ENCODE measurements at regions not wholly inside any gene's neighbourhood (a gene's known extent, or its start where the extent isn't known, plus 50 kb on each side); places are given as distances from the start of the nearest gene placed in this dataset.
A peak's percentile ranks its signal among the peaks of the same experiment; 100 is the strongest.

DNA sequence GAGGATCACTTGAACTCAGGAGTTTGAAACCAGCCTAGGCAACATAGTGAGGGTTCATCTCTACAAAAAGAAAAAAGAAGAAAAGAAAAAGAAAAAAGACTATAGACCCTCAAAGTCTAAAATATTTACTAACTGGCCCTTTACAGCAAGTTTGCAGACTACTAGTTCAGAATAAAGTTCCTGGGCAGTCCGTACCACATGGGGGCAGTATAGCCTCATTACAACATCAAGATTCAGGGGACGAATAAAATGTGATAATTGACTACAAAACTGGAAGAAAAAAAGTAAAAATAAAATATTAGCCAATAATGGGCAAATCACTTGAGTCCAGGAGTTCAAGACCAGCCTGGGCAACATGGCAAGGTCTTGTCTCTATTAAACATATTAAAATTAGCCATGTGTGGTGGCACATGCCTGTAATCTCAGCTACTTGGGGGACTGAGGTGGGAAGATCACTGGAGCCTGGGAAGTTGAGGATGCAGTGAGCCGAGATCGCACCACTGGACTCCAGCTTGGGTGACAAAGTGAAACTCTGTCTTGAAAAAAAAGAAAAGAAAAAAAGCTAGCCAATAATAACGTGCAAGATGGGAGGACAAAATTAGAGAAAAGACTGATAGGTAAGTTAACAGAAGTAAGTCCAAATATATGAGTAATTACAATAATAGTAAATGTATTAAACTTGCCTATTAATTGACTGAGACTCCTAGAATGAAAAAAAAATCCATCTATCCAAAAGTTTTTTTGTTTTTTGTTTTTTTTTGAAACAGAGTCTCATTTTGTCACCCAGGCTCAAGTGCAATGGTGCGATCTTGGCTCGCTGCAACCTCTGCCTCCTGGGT is 129.4 kb upstream of the SEC14L1 start:
- ATAC-seq (ENCODE audit: low read depth) (no peak), DNase-seq (peak; percentile 31)
- dilution Hi-C loops (cut with HindIII; ENCODE audit: low sequenced_read_pairs, unreplicated experiment): no loop called here

More for the DNA sequence above, 129.4 kb upstream of the SEC14L1 start:
- Histone ChIP-seq H3K79me1 (ENCODE audit: low read depth in 1 of 2, low read length in 2 of 2) (no peaks in the 10 kb centered on the region), H3K18ac (ENCODE audit: low read depth, low read length) (no peak overlapping the region), H3K4ac (ENCODE audit: low read depth, low read length) (no peak overlapping the region), H2BK20ac (ENCODE audit: low read depth, low read length) (no peak overlapping the region), H3K4me1 (ENCODE audit: control insufficient read depth, insufficient read depth, low read length) (no peaks in the 10 kb centered on the region), H3K4me3 (ENCODE audit: insufficient read depth, low read depth, low read length) (no peak overlapping the region), H2BK15ac (ENCODE audit: low read depth, low read length) (no peak overlapping the region), H3K9ac (ENCODE audit: low read depth, low read length) (no peak overlapping the region), H3K56ac (ENCODE audit: extremely low read depth, insufficient read depth, low read length) (no peak overlapping the region), H3K14ac (replicated peaks; ENCODE audit: low read depth, low read length) (no peak overlapping the region), H3K23ac (ENCODE audit: low read depth, low read length) (no peak overlapping the region), H4K5ac (ENCODE audit: low read depth, low read length) (no peak overlapping the region), H3K9me3 (ENCODE audit: control insufficient read depth, insufficient read depth, low read length) (peaks cover 5% of the 10 kb centered on the region), H3K27ac (ENCODE audit: insufficient read depth, low read length) (no peak overlapping the region), H2AK9ac (replicated peaks; ENCODE audit: low read depth, low read length, poor library complexity) (no peak overlapping the region), H4K20me1 (ENCODE audit: insufficient read depth, low read length) (no peaks in the 10 kb centered on the region), H2BK5ac (ENCODE audit: low read depth, low read length, poor library complexity, severe bottlenecking) (no peak overlapping the region), H3K9me1 (ENCODE audit: insufficient read depth, low read length) (no peaks in the 10 kb centered on the region), H4K91ac (ENCODE audit: insufficient read depth, low read depth, low read length) (no peak overlapping the region), H3K4me2 (ENCODE audit: low read depth, low read length) (no peak overlapping the region), H4K8ac (ENCODE audit: low read depth in 2 of 2, low read length in 2 of 2) (no peak overlapping the region), H2AFZ (replicated peaks; ENCODE audit: low read length, poor library complexity) (no peak overlapping the region), H2AK5ac (ENCODE audit: low read depth, low read length) (no peak overlapping the region), H2BK120ac (ENCODE audit: low read depth, low read length) (no peak overlapping the region), H3K36me3 (ENCODE audit: control insufficient read depth, insufficient read depth, low read length) (no peaks in the 10 kb centered on the region), H3K27me3 (ENCODE audit: control insufficient read depth, insufficient read depth, low read length) (peaks cover 9% of the 10 kb centered on the region)
- ChIA-PET POLR2A (ENCODE audit: unreplicated experiment) (no interaction called here), CTCF (interaction anchor here (0.6 to 1.1 kb wide), 2 partner anchors 45 to 46 kb away, joined by 3 to 5 read pairs; no protein-coding TSS in a partner anchor)
- WGBS, 2 experiments (ENCODE audit: extremely low coverage in 2 of 2, insufficient read length in 1 of 2): no CpG with 5 or more reads among the region's 7 CpGs
- no TSS peak for BruUV-seq (replicated peaks)
- TF ChIP-seq NFE2L2 (IDR thresholded peaks at IDR 0.05; ENCODE audit: low read depth, low read length): no peak
- peak; percentile 63 for TF ChIP-seq RAD21 (IDR thresholded peaks at IDR 0.05; ENCODE audit: low read length)
- TF ChIP-seq, protein P1, sequence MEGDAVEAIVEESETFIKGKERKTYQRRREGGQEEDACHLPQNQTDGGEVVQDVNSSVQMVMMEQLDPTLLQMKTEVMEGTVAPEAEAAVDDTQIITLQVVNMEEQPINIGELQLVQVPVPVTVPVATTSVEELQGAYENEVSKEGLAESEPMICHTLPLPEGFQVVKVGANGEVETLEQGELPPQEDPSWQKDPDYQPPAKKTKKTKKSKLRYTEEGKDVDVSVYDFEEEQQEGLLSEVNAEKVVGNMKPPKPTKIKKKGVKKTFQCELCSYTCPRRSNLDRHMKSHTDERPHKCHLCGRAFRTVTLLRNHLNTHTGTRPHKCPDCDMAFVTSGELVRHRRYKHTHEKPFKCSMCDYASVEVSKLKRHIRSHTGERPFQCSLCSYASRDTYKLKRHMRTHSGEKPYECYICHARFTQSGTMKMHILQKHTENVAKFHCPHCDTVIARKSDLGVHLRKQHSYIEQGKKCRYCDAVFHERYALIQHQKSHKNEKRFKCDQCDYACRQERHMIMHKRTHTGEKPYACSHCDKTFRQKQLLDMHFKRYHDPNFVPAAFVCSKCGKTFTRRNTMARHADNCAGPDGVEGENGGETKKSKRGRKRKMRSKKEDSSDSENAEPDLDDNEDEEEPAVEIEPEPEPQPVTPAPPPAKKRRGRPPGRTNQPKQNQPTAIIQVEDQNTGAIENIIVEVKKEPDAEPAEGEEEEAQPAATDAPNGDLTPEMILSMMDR (conservative IDR thresholded peaks at IDR 0.05; ENCODE audit: low read depth, low read length): peak; percentile 59
- TF ChIP-seq SMC3 (IDR thresholded peaks at IDR 0.05; ENCODE audit: low read depth, low read length): peak; percentile 55
- TF ChIP-seq FOS (IDR thresholded peaks at IDR 0.05; ENCODE audit: low read depth, low read length): no peak
- TF ChIP-seq MAFK (IDR thresholded peaks at IDR 0.05; ENCODE audit: low read depth, low read length): no peak
- TF ChIP-seq, protein P2, sequence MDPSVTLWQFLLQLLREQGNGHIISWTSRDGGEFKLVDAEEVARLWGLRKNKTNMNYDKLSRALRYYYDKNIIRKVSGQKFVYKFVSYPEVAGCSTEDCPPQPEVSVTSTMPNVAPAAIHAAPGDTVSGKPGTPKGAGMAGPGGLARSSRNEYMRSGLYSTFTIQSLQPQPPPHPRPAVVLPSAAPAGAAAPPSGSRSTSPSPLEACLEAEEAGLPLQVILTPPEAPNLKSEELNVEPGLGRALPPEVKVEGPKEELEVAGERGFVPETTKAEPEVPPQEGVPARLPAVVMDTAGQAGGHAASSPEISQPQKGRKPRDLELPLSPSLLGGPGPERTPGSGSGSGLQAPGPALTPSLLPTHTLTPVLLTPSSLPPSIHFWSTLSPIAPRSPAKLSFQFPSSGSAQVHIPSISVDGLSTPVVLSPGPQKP (IDR thresholded peaks at IDR 0.05; ENCODE audit: borderline replicate concordance, low read depth, low read length): no peak
- intact Hi-C loops (cut with micrococcal nuclease): loop anchor here (5.0 kb wide), 1 partner anchor 46 kb away; no protein-coding TSS in a partner anchor
- in situ Hi-C loops (cut with MboI; ENCODE audit: low sequenced_read_pairs): no loop called here

Measured in IMR-90 (cell line).